ENCODE measurements at regions not wholly inside any gene's neighbourhood (a gene's known extent, or its start where the extent isn't known, plus 50 kb on each side); places are given as distances from the start of the nearest gene placed in this dataset.

- H3K27me3 ChIP-seq (ENCODE audit: insufficient read depth in 3 of 3, low read length in 2 of 3): peaks cover 0 to 7% (median 0%) of the 10 kb centered on the region in 3 donors
- no peaks in the 10 kb centered on the region for H3K9me3 ChIP-seq
- no peak overlapping the region for H3K4me3 ChIP-seq
- no peak for DNase-seq
- intact Hi-C loops (cut with DNase I): no loop called here
- H3K4me1 ChIP-seq: no peaks in the 10 kb centered on the region
- WGBS, 3 donors: 77 to 81% (median 78%) methylated on average over 3 of the region's 3 CpGs
- H3K27ac ChIP-seq: no peak overlapping the region
- no peak for TF ChIP-seq CTCF (IDR thresholded peaks at IDR 0.05)
- no peaks in the 10 kb centered on the region for H3K36me3 ChIP-seq (ENCODE audit: insufficient read depth in 1 of 2, low read depth in 1 of 2)
- ATAC-seq: no peak
Observed at GRCh38 chr16:50497592-50497991, 50.6 kb upstream of the NKD1 start.

GRCh38 chr16:50496990-50497389, 51.2 kb upstream of the NKD1 start:
- Histone ChIP-seq H3K36me3 (ENCODE audit: insufficient read depth in 1 of 2, low read depth in 1 of 2) (no peaks in the 10 kb centered on the region), H3K27me3 (ENCODE audit: insufficient read depth in 3 of 3, low read length in 2 of 3) (peaks cover 0 to 7% (median 0%) of the 10 kb centered on the region in 3 donors), H3K27ac (no peak overlapping the region), H3K4me3 (no peak overlapping the region), H3K9me3 (no peaks in the 10 kb centered on the region), H3K4me1 (no peaks in the 10 kb centered on the region)
- intact Hi-C loops (cut with DNase I): no loop called here
- ATAC-seq: no peak
- DNase-seq: no peak
- 75 to 87% (median 84%) methylated on average over 2 of the region's 2 CpGs for WGBS, 3 donors
- TF ChIP-seq CTCF (IDR thresholded peaks at IDR 0.05): no peak

GRCh38 chr16:50495673-50496072, 52.5 kb upstream of the NKD1 start:
- no peaks in the 10 kb centered on the region for H3K9me3 ChIP-seq
- H3K4me1 ChIP-seq: no peaks in the 10 kb centered on the region
- no peak for ATAC-seq
- no peak overlapping the region for H3K27ac ChIP-seq
- H3K4me3 ChIP-seq: no peak overlapping the region
- H3K27me3 ChIP-seq (ENCODE audit: insufficient read depth in 3 of 3, low read length in 2 of 3): peaks cover 0 to 7% (median 0%) of the 10 kb centered on the region in 3 donors
- intact Hi-C loops (cut with DNase I): no loop called here
- TF ChIP-seq CTCF (IDR thresholded peaks at IDR 0.05): no peak
- H3K36me3 ChIP-seq (ENCODE audit: insufficient read depth in 1 of 2, low read depth in 1 of 2): no peaks in the 10 kb centered on the region
- 77 to 90% (median 86%) methylated on average over 7 of the region's 7 CpGs for WGBS, 3 donors
- DNase-seq: no peak

- H3K4me1 ChIP-seq: no peaks in the 10 kb centered on the region
- intact Hi-C loops (cut with DNase I): no loop called here
- TF ChIP-seq CTCF (IDR thresholded peaks at IDR 0.05): no peak
- no peak for DNase-seq
- H3K27ac ChIP-seq: no peak overlapping the region
- H3K9me3 ChIP-seq: no peaks in the 10 kb centered on the region
- H3K4me3 ChIP-seq: no peak overlapping the region
- H3K36me3 ChIP-seq (ENCODE audit: insufficient read depth in 1 of 2, low read depth in 1 of 2): no peaks in the 10 kb centered on the region
- 78 to 80% (median 79%) methylated on average over 11 of the region's 11 CpGs for WGBS, 3 donors
- ATAC-seq: no peak
- H3K27me3 ChIP-seq (ENCODE audit: insufficient read depth in 3 of 3, low read length in 2 of 3): peaks cover 0 to 7% (median 0%) of the 10 kb centered on the region in 3 donors
Observed at GRCh38 chr16:50494501-50495491, 53.4 kb upstream of the NKD1 start.

Measured in psoas muscle (tissue), 7 donors.